Stimulated activated CD4-positive, alpha-beta T cell treated with anti-CD3 and anti-CD28 coated beads, Interleukin-15, amount 100 ng/mL, for 1 hour (primary cell): ENCODE measurements at regions not wholly inside any gene's neighbourhood (a gene's known extent, or its start where the extent isn't known, plus 50 kb on each side); places are given as distances from the start of the nearest gene placed in this dataset.
"Not testable (repeated sequence)": the region's sequence is repeated elsewhere in the genome, so short reads cannot be mapped to it uniquely, and the experiment has no call there.

Experiments used
- DNase-seq, 2 donors: peaks; one replicate each; pipeline ENCODE4 v3.0.0-alpha.2; 2020; ENCODE audit warnings: low read depth in 1 of 2, low spot score in 1 of 2

- no peak for DNase-seq
Measured at GRCh38 chr2:240371129-240372000, 64.1 kb upstream of the GPC1 start.

- DNase-seq, result no peak
Measured at GRCh38 chr2:240372101-240372500, 63.4 kb upstream of the GPC1 start.

- DNase-seq, result no peak
Measured at GRCh38 chr2:240373289-240373885, 62.1 kb upstream of the GPC1 start.

GRCh38 chr2:240374085-240374907, 61.2 kb upstream of the GPC1 start:
- no peak for DNase-seq

- DNase-seq, result no peak
Measured at GRCh38 chr2:240375024-240375645, 60.3 kb upstream of the GPC1 start.

GRCh38 chr2:240376739-240377138, 58.7 kb upstream of the GPC1 start:
- DNase-seq, result no peak

- no peak for DNase-seq
Measured at GRCh38 chr2:240377366-240377765, 58.1 kb upstream of the GPC1 start.

GRCh38 chr2:240379089-240379636, 56.3 kb upstream of the GPC1 start:
- DNase-seq, result no peak

- DNase-seq, result no peak
Measured at GRCh38 chr2:240383099-240383758, 52.2 kb upstream of the GPC1 start.

GRCh38 chr2:240383871-240384700, 51.4 kb upstream of the GPC1 start:
- no peak for DNase-seq

GRCh38 chr2:240384711-240385450, 50.6 kb upstream of the GPC1 start:
- DNase-seq, result no peak

GRCh38 chr2:240385451-240386161, 49.9 kb upstream of the GPC1 start:
- not testable (repeated sequence) for DNase-seq
